SJCRH30 (cell line): ENCODE measurements at regions not wholly inside any gene's neighbourhood (a gene's known extent, or its start where the extent isn't known, plus 50 kb on each side); places are given as distances from the start of the nearest gene placed in this dataset.
"Not testable (repeated sequence)": the region's sequence is repeated elsewhere in the genome, so short reads cannot be mapped to it uniquely, and the experiment has no call there.

Experiments
- DNase-seq, 2 experiments: peaks; one replicate each; pipeline ENCODE4 v3.0.0-alpha.2; 2015 to 2020
- H3K27ac ChIP-seq: fragments of 250-450 bp; sonication (Bioruptor Pico); 2 replicates; pipeline ENCODE4 v1.5.1; 2020; ENCODE audit warnings: mild to moderate bottlenecking, moderate library complexity
- H3K27me3 ChIP-seq: fragments of 250-450 bp; sonication (Bioruptor Pico); 2 replicates; pipeline ENCODE4 v1.5.1; 2020; ENCODE audit warnings: mild to moderate bottlenecking, moderate library complexity
- H3K36me3 ChIP-seq: fragments of 250-450 bp; sonication (Bioruptor Pico); 2 replicates; pipeline ENCODE4 v1.5.1; 2020; ENCODE audit warnings: mild to moderate bottlenecking, moderate library complexity
- H3K4me1 ChIP-seq: fragments of 250-450 bp; sonication (Bioruptor Pico); 2 replicates; pipeline ENCODE4 v1.5.1; 2020; ENCODE audit warnings: mild to moderate bottlenecking, moderate library complexity
- H3K4me3 ChIP-seq: fragments of 250-450 bp; sonication (Bioruptor Pico); 2 replicates; pipeline ENCODE4 v1.5.1; 2020; ENCODE audit warnings: mild to moderate bottlenecking, moderate library complexity
- H3K9me3 ChIP-seq: fragments of 250-450 bp; sonication (Bioruptor Pico); replicated peaks from 2 replicates; pipeline ENCODE4 v1.5.1; 2020; ENCODE audit warnings: mild to moderate bottlenecking, moderate library complexity

DNA sequence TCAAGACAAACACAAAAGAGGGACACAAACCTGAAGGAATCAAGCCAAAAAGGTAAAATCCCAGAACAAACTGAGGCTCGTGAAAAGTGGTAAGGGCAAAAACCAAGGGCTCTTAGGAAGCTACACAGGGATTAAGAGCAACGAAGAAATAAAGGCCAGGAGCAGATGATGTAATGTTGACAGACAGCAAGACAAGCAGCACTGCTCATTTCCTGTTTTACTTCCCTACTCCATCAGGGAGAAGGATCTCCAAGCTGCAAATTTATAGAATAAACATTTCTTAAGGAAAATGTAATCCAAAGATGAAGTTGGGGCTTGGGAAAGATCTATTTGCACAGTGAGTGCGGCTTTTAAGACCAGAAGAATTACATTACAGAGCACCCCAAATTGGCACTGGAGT, 182.3 kb upstream of the MAP1B start:
- no peak for DNase-seq
- no peak overlapping the region for H3K27ac ChIP-seq
- no peaks in the 10 kb centered on the region for H3K27me3 ChIP-seq
- no peak overlapping the region for H3K4me3 ChIP-seq
- no peaks in the 10 kb centered on the region for H3K4me1 ChIP-seq
- H3K9me3 ChIP-seq: no peaks in the 10 kb centered on the region
- no peaks in the 10 kb centered on the region for H3K36me3 ChIP-seq

DNA sequence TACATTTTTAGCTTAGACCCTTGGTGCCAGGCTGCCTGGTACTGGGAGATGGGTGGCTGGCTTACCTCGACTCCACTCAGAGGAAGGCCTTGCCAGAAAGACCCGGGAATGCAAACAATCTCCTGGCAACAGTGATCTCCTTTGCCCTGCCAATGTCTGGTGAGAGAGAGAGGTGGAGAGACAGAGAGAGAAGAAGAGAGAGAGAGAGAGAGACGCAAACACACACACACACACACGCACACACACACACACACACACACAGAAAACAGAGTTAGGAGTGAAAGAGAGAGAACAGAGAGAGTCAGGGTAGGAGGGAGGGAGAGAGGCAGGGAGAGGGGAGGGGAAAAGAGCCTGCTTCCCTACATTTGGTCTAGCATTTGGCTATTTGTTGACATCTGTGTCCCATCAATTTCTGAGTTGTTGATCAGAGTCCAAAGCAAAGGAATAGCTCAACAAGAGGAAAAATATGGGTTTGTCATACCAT, 181.6 kb upstream of the MAP1B start:
- no peaks in the 10 kb centered on the region for H3K27me3 ChIP-seq
- no peak overlapping the region for H3K4me3 ChIP-seq
- no peaks in the 10 kb centered on the region for H3K36me3 ChIP-seq
- H3K4me1 ChIP-seq: no peaks in the 10 kb centered on the region
- H3K27ac ChIP-seq: no peak overlapping the region
- no peaks in the 10 kb centered on the region for H3K9me3 ChIP-seq
- no peak for DNase-seq

DNA sequence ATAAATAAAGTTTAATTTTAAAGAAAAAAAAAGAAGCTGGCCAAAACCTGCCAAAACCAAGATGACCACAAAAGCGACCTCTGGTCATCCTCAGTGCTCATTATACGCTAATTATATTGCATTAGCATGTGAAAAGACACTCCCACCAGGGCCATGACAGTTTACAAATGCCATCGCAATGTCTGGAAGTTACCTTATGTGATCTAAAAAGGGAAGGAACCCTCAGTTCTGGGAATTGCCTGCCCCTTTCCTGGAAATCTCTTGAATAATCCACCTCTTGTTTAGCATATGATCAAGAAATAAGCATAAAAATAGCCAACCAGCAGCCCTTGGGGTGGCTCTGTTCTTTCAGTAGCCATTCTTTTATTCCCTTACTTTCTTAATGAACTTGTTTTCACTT, 178.3 kb upstream of the MAP1B start:
- Histone ChIP-seq H3K27me3 (no peaks in the 10 kb centered on the region), H3K9me3 (no peaks in the 10 kb centered on the region), H3K4me3 (no peak overlapping the region), H3K27ac (no peak overlapping the region), H3K36me3 (no peaks in the 10 kb centered on the region), H3K4me1 (no peaks in the 10 kb centered on the region)
- no peak for DNase-seq

DNA sequence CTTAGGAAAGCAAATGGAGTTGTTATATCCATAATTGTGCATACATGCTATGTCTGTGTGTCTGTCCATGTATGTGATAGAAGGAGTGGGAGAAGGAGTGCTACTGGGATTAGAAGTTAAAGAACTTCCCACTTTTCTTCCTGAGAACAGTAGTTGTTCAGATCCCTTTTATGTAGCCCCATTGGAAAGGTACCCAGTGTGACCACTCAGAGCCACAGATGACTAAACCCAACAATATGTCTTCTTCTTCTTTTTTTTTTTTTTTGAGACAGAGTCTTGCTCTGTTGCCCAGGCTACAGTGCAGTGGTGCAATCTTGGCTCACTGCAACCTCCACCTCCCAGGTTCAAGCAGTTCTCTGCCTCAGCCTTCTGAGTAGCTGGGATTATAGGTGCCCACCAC, 176.7 kb upstream of the MAP1B start:
- H3K4me3 ChIP-seq, DNase-seq, H3K27me3 ChIP-seq, H3K27ac ChIP-seq, H3K36me3 ChIP-seq, H3K9me3 ChIP-seq, H3K4me1 ChIP-seq: not testable (repeated sequence)

DNA sequence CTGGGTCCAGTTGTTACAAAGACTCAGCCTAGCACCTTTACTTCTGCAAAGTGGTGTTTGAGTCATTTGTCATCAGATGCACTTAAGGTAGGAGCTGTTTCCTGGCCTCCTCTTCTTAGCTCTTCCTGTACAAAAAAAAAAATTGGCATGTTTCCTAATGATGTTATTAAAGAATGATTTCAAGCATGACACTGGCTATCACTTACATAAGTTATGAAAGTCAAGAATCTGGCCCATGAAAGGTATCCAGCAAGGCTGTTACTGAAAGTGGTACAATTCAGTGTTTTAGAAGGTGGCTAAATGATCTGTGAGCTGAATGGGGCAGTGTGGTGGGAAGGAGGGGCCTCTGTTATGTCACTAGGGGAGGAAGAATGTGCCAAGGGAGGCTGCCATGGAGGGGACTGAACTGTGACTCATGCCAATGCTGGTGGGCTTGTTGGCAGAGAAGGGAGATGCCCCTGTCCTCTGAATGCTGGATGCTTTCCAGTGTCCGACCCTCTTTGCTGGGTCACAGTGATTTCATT, 175.1 kb upstream of the MAP1B start:
- H3K27ac ChIP-seq: no peak overlapping the region
- no peak for DNase-seq
- H3K27me3 ChIP-seq: no peaks in the 10 kb centered on the region
- no peak overlapping the region for H3K4me3 ChIP-seq
- H3K4me1 ChIP-seq: no peaks in the 10 kb centered on the region
- H3K9me3 ChIP-seq: no peaks in the 10 kb centered on the region; the same call in 1 of the 2 replicates
- no peaks in the 10 kb centered on the region for H3K36me3 ChIP-seq

DNA sequence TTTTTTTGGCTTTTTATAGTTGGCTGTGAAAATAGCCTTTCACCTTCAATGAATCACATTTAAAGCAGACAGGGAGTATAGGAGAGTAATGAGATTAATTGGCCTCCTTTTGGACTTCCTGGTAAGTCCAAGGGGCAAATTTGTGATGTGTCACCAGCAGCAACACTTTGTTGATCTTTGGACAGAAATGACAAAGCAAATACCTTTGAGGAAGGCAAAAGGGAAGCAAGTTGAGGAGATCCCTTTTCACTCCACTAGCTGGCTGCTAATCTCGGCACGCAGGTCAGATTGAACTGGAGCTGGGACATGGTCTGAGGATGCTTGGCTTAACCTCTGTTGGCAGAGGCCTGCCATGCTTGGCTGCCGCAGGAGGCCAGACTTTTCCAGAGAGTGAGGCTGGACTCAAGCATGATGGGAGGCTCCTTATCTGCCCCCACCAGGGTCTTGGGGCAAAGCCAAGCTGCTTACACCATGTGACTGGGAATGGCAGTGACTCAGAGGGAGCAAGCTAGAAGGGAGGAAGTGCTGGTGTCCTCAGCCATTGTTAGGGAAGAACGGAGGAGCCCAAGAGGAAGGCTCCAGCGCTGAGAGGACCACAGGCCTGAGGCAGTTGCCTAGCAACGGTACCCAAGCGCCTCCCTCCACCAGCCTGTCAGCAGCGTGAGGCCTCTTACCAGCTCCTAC, 174.5 kb upstream of the MAP1B start:
- Histone ChIP-seq H3K36me3 (no peaks in the 10 kb centered on the region), H3K27me3 (no peaks in the 10 kb centered on the region), H3K27ac (no peak overlapping the region), H3K4me3 (no peak overlapping the region), H3K9me3 (no peaks in the 10 kb centered on the region; the same call in 1 of the 2 replicates), H3K4me1 (no peaks in the 10 kb centered on the region)
- no peak for DNase-seq

DNA sequence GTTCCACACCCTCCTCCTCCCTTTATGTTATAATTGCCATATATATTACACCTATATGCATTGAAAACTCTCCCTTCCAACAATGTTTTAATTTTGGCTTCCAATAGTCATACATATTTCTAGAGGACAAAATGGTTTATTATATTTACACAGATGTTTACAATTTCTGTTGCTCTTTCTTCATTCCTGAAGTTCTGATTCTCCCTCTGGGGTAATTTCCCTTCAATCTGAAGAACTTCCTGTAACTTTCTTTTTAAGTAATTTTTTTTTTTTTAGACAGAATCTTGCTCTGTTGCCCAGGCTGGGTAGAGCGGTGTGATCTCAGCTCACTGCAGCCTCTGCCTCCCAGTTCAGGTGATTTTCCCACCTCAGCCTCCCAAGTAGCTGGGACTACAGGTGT, 173.0 kb upstream of the MAP1B start:
- H3K27ac ChIP-seq: no peak overlapping the region

DNA sequence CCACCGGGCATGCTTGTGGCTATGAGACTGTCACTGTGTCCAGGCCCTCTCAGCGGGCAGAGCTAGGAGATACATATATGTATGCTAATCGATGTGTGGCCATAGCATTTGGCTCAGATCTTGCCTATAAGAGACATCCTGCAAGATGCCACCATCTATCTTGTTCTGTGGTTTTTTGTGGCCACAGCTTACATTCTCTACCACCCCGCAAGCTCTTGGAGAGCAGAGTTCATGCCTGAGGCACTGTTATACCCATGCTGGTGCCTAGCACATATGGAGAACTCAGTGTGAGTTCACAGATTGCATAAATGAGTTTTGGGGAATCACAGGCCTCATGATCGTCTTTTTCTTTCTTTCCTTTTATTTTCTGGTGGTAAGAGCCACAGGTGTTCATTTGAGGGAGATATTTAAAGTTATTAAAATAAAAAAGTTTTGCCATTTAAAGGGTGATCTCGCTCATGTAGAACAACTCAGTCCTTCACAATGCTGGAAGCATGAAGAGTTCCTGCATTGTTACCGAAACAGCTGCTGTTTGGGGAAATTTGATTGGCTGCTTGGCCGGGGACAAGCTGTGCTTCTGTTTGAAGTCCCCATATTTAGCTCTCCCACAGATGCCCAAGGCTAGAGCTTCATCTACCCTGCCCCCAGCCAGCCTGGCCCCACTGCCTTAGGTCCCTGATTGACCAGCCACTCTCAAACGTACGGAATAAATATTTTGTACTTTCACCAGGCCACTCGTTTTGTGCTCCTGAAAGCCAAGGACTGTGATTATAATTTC, 169.2 kb upstream of the MAP1B start:
- H3K9me3 ChIP-seq: no peaks in the 10 kb centered on the region; the same call in 1 of the 2 replicates
- H3K27ac ChIP-seq: no peak overlapping the region
- no peaks in the 10 kb centered on the region for H3K27me3 ChIP-seq
- no peaks in the 10 kb centered on the region for H3K36me3 ChIP-seq
- no peak overlapping the region for H3K4me3 ChIP-seq
- peak; percentile 43 to 54 for DNase-seq
- H3K4me1 ChIP-seq: no peaks in the 10 kb centered on the region

More for the DNA sequence above, 173.0 kb upstream of the MAP1B start:
- DNase-seq: no peak
- Histone ChIP-seq H3K36me3 (no peaks in the 10 kb centered on the region), H3K4me3 (no peak overlapping the region), H3K9me3 (no peaks in the 10 kb centered on the region; the same call in 1 of the 2 replicates), H3K27me3 (no peaks in the 10 kb centered on the region), H3K4me1 (no peaks in the 10 kb centered on the region)

DNA sequence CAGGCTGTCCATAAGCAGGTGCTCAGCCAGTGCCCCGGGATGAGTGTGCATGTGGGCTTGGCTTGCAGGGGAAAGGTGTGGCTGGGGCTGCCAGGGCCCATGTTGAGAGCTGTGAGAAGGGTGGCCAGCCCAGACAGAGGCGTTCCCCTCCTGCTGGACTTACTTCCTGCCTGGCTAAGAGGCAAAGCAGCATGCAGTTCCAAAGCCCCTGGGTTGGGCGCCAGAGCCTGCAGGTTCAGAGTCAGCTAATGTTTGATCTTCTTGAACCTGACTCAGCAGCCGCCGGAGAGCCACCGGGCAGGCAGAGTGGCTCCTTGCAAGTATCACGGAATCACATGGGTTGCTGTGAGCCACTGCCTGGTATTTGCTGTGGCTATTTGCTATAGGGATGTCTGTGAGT, 168.4 kb upstream of the MAP1B start:
- Histone ChIP-seq H3K4me3 (no peak overlapping the region), H3K27ac (no peak overlapping the region), H3K27me3 (no peaks in the 10 kb centered on the region), H3K9me3 (no peaks in the 10 kb centered on the region; the same call in 1 of the 2 replicates), H3K36me3 (no peaks in the 10 kb centered on the region), H3K4me1 (no peaks in the 10 kb centered on the region)
- DNase-seq: peak in 1 of 2 experiments; percentile 6

DNA sequence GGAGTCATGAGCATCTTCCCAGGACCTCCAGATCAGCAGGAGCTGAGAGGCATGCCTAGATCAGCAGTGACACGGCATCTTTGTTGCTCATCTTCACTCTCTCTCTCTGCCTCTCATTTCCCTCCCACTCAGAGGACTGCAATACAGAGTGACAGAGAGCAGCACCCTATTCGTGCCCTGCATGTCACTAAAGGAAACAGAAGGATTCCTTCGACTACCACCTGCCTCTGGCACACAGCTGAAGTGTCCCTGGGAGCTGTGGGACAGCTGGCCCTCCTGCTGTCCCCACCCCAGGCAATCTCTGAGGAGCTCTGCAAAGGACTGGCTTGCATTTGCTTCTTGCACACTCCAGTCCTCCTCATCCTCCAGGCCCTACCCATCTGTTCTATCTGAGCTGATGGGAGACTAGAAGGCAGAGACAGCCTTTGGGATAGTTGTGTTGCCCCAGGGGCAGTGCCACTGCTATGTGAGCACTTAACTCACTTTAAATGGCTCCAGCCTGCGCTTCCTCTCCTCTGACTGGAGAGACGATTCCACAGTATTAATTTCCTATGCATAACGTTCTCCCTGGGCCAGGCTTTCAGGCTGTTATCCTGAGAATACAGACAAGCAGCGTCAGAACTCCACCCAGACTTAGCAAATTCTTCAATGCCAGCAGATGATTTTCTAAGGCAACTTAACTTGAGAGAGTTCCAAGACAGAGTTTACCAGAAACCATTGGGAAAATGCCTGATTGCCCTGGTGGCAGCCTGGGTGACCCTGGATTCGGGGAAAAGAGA, 167.6 kb upstream of the MAP1B start:
- Histone ChIP-seq H3K9me3 (no peaks in the 10 kb centered on the region; the same call in 1 of the 2 replicates), H3K27ac (no peak overlapping the region), H3K4me1 (no peaks in the 10 kb centered on the region), H3K27me3 (no peaks in the 10 kb centered on the region), H3K4me3 (no peak overlapping the region), H3K36me3 (no peaks in the 10 kb centered on the region)
- DNase-seq: no peak

DNA sequence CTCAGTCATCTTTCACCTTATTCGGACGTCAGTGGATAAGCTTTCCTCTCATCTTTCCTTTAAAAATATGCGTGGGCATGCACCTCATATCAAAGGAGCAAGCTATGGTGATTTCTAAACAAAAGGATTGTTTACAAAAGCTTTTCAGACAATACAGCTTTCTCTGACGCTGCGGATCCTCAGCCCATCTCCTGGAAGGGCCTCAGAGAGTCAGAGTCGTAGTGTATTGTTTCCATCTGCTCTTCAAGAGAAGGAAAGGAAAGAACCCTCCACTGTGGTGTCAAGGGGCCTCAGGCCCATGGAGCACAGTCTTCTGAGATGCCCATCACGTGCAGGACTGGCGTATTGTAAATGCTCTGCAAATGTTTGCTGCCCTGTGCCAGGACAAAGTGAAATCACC, 163.4 kb upstream of the MAP1B start:
- DNase-seq: no peak
- no peaks in the 10 kb centered on the region for H3K4me1 ChIP-seq
- H3K4me3 ChIP-seq: no peak overlapping the region
- no peaks in the 10 kb centered on the region; the same call in 1 of the 2 replicates for H3K9me3 ChIP-seq
- H3K27ac ChIP-seq: no peak overlapping the region
- H3K36me3 ChIP-seq: no peaks in the 10 kb centered on the region
- no peaks in the 10 kb centered on the region for H3K27me3 ChIP-seq

DNA sequence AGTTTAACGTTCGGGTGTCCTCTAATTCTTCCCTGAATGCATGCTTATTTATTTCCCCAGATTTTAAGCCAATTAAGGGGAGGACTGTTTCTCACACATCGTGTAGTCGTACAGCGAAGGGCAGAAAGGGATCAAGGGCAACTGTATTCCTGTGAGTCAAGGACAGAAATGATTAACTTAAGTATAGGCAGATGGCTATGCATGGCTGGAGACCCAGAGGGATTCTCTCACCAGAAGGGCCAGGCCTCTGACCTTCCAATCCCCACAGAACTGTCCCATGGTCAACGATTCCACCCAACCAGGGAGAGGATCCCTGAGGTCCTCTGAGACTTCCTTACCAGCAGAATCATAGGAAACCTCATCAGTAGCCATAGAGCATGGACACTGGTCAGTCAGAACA, 161.8 kb upstream of the MAP1B start:
- Histone ChIP-seq H3K27ac (no peak overlapping the region), H3K9me3 (no peaks in the 10 kb centered on the region; the same call in 1 of the 2 replicates)

DNA sequence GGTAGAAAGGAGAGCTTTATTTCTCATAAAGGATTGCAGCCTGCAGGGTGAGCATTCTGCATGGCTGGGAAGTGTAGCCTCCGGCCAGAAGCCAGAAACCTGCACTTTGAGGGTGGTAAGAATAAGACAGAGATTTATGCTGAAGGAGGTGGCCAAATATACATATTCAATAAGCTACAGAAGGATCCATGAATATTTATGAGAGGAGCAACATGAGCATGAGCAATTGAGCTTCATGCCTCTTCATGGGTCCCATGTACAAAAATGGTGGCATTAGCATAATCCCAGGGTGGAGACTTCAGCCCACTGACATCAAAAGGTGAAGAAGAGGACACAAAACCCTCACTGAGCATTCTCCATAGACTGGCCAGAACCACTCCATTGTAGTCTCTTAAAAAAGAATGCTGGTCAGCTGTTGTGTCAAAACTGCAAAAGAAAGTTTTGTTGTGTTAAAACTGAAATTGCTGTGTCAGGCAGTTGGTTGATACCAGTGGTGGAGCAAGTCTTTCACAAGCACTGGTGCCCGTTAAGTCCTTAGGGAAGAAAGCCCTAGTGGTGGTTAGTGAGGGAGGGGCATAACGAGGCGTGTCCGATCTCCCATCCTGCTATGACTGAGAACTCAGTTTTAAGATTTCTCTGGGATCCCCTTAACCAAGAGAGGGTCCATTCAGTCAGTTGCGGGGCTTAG, 160.8 kb upstream of the MAP1B start:
- Histone ChIP-seq H3K4me3 (no peak overlapping the region), H3K27me3 (no peaks in the 10 kb centered on the region), H3K9me3 (no peaks in the 10 kb centered on the region; the same call in 1 of the 2 replicates)

More for the DNA sequence above, 161.8 kb upstream of the MAP1B start:
- H3K27me3 ChIP-seq: no peaks in the 10 kb centered on the region
- DNase-seq: no peak
- H3K4me3 ChIP-seq: no peak overlapping the region
- H3K4me1 ChIP-seq: no peaks in the 10 kb centered on the region
- H3K36me3 ChIP-seq: no peaks in the 10 kb centered on the region

DNA sequence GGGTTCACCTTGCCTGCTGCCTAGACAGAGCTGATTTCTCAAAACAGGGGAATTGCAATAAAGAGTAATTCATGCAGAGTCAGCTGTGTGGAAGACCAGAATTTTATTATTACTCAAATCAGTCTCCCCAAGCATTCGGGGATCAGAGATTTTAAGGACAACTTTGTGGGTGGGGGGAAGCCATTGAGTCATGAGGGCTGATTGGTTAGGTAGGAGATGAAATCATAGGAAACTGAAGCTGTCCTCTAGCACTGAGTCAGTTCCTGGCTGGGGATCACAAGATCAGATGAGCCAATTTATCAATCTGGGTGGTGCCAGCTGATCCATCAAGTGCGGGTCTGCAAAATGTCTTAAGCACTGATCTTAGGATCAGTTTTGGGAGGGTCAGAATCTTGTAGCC, 159.1 kb upstream of the MAP1B start:
- Histone ChIP-seq H3K9me3 (no peaks in the 10 kb centered on the region; the same call in 1 of the 2 replicates), H3K4me3 (no peak overlapping the region), H3K4me1 (no peaks in the 10 kb centered on the region), H3K36me3 (no peaks in the 10 kb centered on the region), H3K27me3 (no peaks in the 10 kb centered on the region), H3K27ac (no peak overlapping the region)
- DNase-seq: no peak

More for the DNA sequence above, 160.8 kb upstream of the MAP1B start:
- H3K36me3 ChIP-seq: no peaks in the 10 kb centered on the region
- no peak overlapping the region for H3K27ac ChIP-seq
- H3K4me1 ChIP-seq: no peaks in the 10 kb centered on the region
- DNase-seq: no peak
